Lower lobe of right lung (tissue), 2 donors: ENCODE measurements at regions not wholly inside any gene's neighbourhood (a gene's known extent, or its start where the extent isn't known, plus 50 kb on each side); places are given as distances from the start of the nearest gene placed in this dataset.

Experiments used
- ATAC-seq, 2 donors: fragments of 200-7000 bp; cut with Tn5 transposase; one replicate each; pipeline ENCODE4 v1.9.1; 2020 to 2022; ENCODE audit warnings: mild to moderate bottlenecking in 2 of 2, moderate library complexity in 2 of 2
- DNase-seq: peaks from one replicate; pipeline ENCODE4 v3.0.0-alpha.2; 2020
- H3K27ac ChIP-seq: fragments of 200-600 bp; one replicate; pipeline ENCODE4 v1.8.0; 2022
- H3K27me3 ChIP-seq: fragments of 200-600 bp; one replicate; pipeline ENCODE4 v1.8.0; 2022; ENCODE audit warnings: low read depth
- H3K36me3 ChIP-seq: fragments of 200-600 bp; one replicate; pipeline ENCODE4 v1.8.0; 2022; ENCODE audit warnings: mild to moderate bottlenecking
- H3K4me1 ChIP-seq: fragments of 200-600 bp; one replicate; pipeline ENCODE4 v1.8.0; 2022
- H3K4me3 ChIP-seq: fragments of 200-600 bp; one replicate; pipeline ENCODE4 v1.8.0; 2022; ENCODE audit warnings: mild to moderate bottlenecking
- H3K9me3 ChIP-seq: fragments of 200-600 bp; one replicate; pipeline ENCODE4 v1.8.0; 2022
- CTCF ChIP-seq: fragments of 200-600 bp; IDR thresholded peaks from one replicate; pipeline ENCODE4 v1.8.0; 2022; ENCODE audit warnings: antibody characterized with exemption, mild to moderate bottlenecking
- intact Hi-C: fragments of 100-400 bp; cut with DNase I; formaldehyde crosslinking; loops from one replicate; pipeline ENCODE4 v1.11.0; 2022
- donor health status: DM: no; HTN: yes; CAD: no; lungs with severe emphysema.

DNA sequence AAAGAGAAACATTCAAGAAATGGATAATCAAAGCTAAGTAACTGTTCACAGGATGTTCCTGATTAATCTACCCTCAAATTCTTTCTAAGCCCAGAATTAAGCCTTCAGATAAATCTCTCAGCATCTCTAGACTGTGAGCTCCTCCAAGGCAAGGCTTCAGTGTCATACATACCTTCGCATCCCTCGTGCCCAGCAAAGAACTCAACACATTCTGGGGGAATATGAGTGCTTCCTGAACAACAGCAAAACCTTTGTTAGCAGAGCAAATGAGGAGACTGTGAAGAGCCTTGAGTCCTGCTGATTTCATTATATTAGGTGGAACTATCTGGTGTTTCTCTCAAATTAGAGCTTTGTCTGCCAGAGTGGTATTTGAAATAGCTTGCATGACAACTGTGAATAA lies 401.8 kb upstream of the TMPO start:
- H3K4me3 ChIP-seq, result no peak overlapping the region
- no peak for TF ChIP-seq CTCF
- H3K4me1 ChIP-seq, result no peaks in the 10 kb centered on the region
- H3K9me3 ChIP-seq, result no peaks in the 10 kb centered on the region
- DNase-seq (no peak), ATAC-seq (no peak)
- H3K27me3 ChIP-seq, result no peaks in the 10 kb centered on the region
- no peak overlapping the region for H3K27ac ChIP-seq
- H3K36me3 ChIP-seq, result no peaks in the 10 kb centered on the region
- intact Hi-C loops, result no loop called here

GRCh38 chr12:98121963-98122362 lies 393.4 kb upstream of the TMPO start:
- Histone ChIP-seq H3K27me3 (no peaks in the 10 kb centered on the region), H3K27ac (no peak overlapping the region), H3K4me3 (no peak overlapping the region), H3K36me3 (no peaks in the 10 kb centered on the region), H3K4me1 (peaks cover under 1% of the 10 kb centered on the region), H3K9me3 (no peaks in the 10 kb centered on the region)
- DNase-seq (no peak), ATAC-seq (no peak)
- no peak for TF ChIP-seq CTCF
- intact Hi-C loops, result no loop called here

DNA sequence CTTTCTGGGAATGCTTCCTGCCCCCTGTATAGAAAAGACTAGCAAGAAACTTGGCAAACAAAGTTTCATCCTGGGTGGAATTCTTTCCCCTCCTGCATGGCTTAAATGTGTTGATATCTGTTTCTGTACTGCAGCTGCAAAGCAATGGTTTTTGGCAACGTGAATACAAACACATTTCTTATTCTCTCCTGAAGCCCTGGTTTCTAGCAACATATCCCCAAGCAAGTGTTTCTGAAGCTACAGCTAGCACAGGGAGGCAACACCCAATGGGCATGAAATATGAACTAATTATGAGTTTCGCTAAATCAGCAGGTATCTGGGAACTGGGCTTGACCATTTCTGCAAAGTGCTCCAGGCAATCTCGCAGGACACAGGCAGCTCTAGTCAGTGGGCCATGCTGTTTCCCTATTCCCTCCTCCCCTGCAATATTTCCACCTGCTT lies 392.3 kb upstream of the TMPO start:
- no peak overlapping the region for H3K4me3 ChIP-seq
- H3K4me1 ChIP-seq, result peaks cover 9% of the 10 kb centered on the region
- no peak for TF ChIP-seq CTCF
- H3K27ac ChIP-seq, result no peak overlapping the region
- no peaks in the 10 kb centered on the region for H3K36me3 ChIP-seq
- ATAC-seq (no peak), DNase-seq (no peak)
- intact Hi-C loops, result no loop called here
- no peaks in the 10 kb centered on the region for H3K27me3 ChIP-seq
- no peaks in the 10 kb centered on the region for H3K9me3 ChIP-seq

- DNase-seq (no peak), ATAC-seq (no peak)
- intact Hi-C loops, result no loop called here
- no peak overlapping the region for H3K27ac ChIP-seq
- no peaks in the 10 kb centered on the region for H3K9me3 ChIP-seq
- H3K4me1 ChIP-seq, result peaks cover 9% of the 10 kb centered on the region
- H3K36me3 ChIP-seq, result no peaks in the 10 kb centered on the region
- H3K4me3 ChIP-seq, result no peak overlapping the region
- H3K27me3 ChIP-seq, result no peaks in the 10 kb centered on the region
- no peak for TF ChIP-seq CTCF
Observed at GRCh38 chr12:98126637-98127335, 388.6 kb upstream of the TMPO start.

DNA sequence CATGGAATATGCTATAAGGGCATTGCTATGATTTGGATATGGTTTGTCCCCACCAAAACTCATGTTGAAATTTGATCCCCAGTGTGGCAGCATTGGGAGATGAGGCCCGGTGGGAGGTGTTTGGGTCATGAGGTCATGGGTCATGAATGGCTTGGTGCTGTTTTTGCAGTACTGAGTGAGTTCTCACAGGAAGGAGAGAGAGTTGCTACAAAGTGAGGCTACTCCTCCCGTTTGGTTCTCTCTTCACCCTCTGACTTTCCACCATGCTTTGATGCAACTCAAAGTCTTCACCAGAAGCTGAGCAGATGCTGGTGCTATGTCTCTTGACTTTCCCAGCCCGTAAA lies 388.1 kb upstream of the TMPO start:
- H3K9me3 ChIP-seq, result no peaks in the 10 kb centered on the region
- TF ChIP-seq CTCF, result no peak
- no peaks in the 10 kb centered on the region for H3K36me3 ChIP-seq
- no peak overlapping the region for H3K27ac ChIP-seq
- intact Hi-C loops, result no loop called here
- H3K4me3 ChIP-seq, result no peak overlapping the region
- ATAC-seq (no peak), DNase-seq (no peak)
- peaks cover 9% of the 10 kb centered on the region for H3K4me1 ChIP-seq
- H3K27me3 ChIP-seq, result no peaks in the 10 kb centered on the region
